ENCODE measurements at regions not wholly inside any gene's neighbourhood (a gene's known extent, or its start where the extent isn't known, plus 50 kb on each side); places are given as distances from the start of the nearest gene placed in this dataset.

- TF ChIP-seq CTCF (IDR thresholded peaks at IDR 0.05) (no peak), POLR2A (IDR thresholded peaks at IDR 0.05) (no peak)
These were observed 100.9 kb upstream of the TNP1 start for GRCh38 chr2:216960671-216961268.

All from prostate gland (tissue), 2 donors.